GM19023 (cell line): ENCODE measurements at regions not wholly inside any gene's neighbourhood (a gene's known extent, or its start where the extent isn't known, plus 50 kb on each side); places are given as distances from the start of the nearest gene placed in this dataset.

ENCODE experiments used
- ATAC-seq: cut with Tn5 transposase; IDR thresholded peaks from one replicate; pipeline ENCODE4 v1.9.1; 2021; ENCODE audit warnings: mild to moderate bottlenecking, moderate library complexity; ENCODE audit not compliant: unreplicated experiment

DNA sequence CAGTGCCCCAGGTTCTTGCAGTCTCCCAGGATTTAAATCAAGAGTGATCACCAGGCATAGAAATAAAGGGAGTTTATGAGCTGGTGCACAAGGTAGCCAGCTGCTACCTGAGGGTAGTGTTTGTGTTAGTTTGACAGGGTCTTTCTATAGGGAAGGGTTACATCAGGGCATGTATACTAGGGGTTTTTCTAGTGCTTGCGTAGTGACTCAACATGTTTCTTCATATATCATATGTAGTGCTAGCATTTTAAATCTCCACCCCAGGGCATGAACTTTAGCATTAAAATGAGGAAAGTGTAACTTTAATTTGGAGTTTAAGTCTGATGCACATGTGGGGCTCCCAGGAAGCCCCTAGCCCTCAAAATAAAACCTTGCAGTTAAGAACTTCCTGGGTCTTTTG, 86.5 kb upstream of the TNR start:
- no peak for ATAC-seq

DNA sequence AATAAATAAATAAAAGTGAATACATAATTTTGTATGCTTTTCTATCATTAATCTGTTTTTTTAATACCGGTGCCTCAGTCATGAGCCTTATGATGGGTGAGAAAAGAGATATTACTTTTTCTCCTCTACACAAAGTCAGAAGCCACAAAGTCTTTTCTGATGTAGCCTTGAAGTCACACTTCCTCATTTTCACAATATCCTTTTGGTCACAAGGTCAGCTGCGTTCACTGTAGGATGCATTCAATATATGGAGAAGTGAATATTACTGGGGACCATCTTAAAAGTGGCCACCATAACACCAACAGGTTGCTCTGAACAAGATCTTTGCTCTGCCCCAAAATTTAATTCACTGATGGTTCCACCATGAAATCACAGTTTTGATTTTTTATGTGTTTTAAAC, 83.3 kb upstream of the TNR start:
- ATAC-seq, result no peak

DNA sequence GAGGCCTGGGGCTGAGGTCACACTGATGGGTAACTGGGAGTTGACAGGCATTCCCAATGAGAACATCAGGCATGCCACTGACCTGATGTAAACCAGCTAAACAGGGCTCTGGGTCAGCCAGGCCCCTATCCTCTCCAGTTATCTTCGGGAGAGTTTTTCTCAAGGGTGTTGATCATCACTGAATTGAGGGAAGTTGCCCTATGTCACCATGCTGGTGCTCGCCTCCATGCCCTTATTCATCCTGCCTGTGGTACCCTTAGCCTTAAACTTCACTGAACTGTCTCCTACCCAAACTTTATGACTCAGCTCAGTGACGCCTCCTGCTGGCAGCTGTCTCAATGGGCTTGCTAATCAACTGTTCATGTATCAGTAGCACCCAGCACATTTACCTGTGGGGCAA, 80.7 kb upstream of the TNR start:
- ATAC-seq, result no peak

DNA sequence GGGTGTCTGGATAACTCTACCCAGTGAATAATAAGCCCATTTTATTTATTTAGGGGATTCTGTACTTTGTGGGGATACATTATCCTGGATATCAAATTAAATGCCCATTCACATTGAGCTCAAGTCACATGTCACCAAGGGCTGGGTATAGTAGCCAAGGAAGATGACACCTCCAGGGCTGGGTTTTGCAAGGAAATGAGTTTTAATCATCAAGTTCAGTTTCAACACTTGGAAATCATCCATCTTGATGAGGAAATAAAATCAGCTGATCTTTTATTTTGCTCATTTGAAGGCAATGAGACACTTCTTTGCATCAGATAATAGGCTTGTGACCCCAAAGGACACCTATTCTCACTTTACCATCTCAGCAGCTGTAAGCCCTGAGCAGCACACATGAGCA, 80.0 kb upstream of the TNR start:
- ATAC-seq, result no peak

DNA sequence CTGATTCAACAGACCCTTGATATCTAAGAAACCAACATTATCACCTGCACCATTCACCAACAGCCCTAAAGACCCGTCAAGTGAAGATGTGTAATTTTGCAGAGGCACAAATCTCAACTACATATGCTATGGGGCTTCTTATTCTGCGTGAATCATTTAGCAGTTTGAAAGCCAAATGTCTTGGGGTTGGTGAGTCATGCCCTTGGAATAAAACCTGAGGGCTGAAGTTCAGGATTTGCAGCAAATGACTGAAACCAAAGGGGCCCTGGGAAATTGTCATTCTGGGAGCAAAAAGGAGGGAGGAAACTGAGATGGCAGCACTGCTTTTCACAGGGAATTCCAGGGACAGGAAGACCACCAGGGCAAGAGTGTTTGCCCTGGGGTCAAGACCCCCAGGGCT, 79.2 kb upstream of the TNR start:
- no peak for ATAC-seq

DNA sequence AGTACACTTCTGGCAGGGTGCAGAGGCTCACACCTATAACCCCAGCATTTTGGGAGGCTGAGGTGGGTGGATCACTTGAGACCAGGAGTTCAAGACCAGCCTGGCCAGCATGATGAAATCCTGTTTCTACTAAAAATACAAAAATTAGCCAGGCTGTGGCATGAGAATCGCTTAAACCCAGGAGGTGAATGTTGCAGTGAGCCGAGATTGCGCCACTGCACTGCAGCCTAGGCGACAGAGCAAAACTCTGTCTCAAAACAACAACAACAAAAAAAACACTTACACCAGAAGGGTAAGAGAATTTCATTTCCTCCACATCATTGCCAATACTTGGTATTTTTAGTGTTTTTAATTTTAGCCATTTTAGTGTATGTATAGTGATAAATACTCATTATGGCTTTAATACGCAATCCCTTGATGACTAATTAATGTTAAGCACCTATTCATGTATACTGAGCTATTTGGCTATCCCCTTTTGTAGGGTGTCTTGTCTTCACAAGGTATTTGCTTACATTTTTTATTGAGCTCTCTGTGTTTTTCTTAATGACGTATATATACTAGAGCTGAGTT, 77.1 kb upstream of the TNR start:
- ATAC-seq, result no peak

DNA sequence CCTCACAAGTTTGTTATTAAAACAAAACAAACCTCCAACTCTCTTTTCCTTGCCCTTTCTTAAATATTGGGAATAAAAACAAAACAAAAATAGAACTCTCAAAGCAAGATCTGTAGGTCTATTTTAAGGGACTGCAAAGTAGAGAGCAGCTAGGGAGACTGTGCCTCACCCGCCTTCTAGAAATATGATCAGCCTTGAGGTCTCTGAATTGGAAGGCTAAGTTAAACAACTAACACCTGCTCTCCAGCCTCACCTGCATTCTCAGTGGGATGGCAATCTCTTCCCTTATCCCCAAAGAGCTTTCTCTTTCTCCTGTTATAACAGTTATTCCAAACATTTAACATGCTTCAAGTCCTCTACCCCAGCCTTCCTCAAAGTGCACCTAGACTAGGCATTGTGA, 75.5 kb upstream of the TNR start:
- ATAC-seq, result no peak

DNA sequence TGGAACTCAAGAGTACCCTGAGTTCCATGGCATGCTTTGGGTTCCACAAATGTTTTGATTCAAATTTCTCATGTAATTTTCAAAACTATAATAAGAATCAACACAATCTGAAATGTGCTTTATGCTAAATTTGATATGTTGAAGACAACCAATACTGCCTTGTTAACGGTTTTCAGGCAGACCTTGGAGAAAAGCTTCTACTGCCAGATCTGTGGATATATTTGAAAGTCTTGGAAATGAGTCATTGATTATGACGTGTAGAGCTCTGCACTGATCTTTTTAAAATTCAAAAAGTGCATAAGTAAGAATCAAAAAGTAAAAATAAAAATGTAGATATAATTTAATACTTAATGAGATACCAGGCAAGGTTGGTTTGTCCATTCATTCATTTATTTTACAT, 74.0 kb upstream of the TNR start:
- no peak for ATAC-seq

DNA sequence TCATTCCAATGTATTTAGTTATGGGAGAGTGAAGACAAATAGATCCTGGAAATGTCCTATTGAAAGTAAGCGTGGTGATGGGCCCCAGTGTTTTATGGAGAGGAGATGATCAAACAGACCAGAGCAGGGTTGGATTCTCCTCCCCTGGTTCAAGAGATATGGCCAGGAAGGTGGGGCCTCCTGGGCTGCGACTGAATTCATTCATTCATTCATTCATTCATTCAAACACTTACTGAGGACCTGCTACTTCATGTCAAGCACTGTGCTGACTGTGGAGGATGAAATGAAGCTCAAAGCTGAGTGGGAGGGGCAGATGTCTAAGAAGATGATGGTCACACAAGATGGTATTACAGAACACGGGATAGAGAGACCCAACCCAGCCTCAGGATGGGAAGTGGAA, 71.5 kb upstream of the TNR start:
- no peak for ATAC-seq

DNA sequence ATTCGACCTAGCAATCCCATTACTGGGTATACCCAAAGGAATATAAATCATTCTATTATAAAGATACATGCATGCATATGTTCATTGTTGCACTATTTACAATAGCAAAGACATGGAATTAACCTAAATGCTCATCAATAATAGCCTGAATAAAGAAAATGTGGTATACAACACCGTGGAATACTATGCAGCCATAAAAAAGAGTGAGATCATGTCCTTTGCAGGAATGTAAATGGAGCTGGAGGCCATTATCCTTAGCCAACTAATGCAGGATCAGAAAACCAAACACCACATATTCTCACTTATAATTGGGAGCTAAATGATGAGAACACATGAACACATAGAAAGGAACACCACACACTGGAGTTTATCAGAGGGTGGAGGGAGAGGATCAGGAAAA, 69.5 kb upstream of the TNR start:
- no peak for ATAC-seq

DNA sequence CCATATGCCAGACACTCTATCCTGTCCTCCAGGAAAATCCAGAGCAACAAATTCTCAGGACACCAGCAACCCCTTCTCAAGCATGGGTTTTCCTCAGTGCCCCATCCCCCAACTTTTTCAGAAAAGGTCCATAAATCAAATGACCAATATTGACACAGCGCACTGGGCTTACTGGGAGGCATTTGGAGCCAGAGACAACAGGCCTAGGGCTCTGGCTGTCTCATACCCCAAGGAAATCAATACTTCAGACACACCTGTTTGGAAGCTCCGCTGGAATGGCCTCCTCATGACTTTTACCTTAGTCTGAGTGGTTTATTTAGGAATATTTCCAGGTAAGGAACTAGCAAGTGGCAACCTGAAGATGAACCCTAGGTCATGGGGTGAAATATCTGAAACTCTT, 66.9 kb upstream of the TNR start:
- no peak for ATAC-seq

DNA sequence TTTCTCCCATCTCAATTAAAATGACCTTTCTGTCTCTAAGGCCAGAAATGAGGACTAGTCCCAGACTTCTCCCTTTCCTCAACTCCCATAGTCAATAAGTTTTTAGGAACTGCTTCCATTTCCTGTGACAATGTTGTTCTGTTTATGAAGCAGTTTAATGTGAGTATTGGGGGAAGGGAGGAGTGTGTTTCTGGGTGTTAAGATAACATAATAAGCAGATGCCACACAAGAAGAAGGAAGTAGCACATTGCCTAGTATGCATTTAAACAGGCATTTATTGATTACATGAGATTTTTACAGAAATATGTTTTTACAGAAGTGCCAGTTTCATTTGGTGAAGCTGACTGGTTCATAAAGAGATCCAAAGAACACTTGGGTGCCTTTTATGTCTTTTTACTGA, 65.6 kb upstream of the TNR start:
- ATAC-seq, result no peak

DNA sequence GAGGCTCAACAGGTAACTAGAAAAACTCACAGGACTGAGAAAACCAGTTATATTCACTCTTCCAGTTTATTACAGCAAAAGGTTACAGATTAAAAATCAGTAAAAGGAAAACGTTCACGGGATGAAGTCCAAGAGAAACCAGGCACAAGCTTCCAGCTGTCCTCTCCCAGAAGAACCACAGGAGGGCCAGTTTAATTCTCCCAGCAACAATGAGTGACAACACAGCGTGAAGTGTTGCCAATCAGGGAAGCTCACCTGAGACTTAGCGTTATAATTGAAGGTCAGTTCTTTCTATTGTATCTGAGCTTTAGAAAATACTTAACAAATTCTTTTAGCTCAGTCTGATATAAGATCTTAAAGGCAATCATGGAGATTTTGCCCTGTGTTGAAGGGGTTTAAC, 65.2 kb upstream of the TNR start:
- ATAC-seq, result no peak

DNA sequence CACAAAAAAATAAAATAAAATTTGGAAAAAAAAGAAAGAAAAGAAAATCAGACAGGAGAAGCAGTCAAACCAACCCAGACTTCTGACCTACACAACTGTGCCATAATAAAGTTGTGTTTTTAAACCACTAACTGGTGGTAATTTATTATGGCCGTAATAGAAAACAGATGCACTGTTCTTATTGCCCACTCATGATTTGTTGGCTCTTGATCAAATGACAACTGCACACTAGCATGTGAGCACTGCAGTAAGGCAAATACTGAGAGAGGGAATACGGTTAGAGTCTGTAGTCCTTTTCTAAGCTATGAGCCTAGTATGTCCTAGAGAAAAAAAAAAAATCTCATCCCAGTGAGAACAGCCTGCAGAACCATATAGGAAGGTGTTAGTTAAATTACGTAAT, 61.2 kb upstream of the TNR start:
- ATAC-seq, result no peak

DNA sequence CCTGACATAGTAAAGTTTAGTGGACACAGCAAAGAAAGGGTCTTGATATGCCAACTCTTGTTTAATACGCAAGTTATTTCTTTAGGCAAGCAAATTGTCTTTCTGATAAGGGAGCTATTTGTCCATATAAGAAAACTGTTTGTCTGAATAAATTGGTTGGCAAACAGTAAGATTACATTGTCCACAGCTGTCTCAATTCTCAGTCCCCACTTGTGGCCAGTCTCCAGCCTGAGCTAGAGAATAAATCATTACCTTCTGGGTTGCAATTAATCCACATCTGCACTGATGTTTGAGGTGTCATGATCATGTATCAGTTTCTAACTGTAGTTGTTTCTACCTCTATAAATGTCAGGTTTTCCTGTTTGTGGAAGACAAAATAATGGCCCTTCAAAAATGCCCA, 60.0 kb upstream of the TNR start:
- no peak for ATAC-seq

DNA sequence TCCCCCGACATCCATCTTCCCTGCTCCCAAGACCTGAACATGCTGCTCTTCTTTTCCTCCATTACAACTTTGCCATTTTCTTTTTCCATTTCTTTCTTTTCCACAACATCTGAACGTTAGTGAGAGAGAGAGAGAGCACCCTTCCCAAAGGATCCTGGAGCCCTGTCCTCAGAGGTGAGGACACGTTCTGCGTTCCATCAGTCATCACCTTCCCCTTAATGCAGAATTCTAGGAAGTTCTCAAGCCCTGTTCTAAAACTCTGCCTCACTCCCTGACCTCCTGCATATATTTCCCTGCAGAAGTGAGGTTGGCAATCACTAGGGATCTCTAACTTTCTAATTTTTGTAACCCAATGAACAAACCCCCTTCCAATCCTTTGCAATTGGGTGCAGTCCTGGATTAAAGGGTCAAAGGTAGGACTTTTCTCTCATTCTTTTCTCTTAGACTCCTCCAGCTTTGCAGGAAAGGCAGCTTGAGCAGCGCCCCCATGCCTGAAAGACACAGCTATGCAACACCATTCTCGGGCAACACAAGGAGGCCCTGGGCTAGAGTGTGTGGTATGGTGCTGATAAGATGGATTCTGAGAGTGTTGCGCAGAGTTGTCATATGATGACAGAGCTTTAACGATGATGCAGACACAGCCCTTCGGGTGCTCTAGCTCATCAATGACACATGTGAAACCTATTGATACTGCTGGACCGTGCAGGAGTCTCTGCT, 59.2 kb upstream of the TNR start:
- ATAC-seq, result no peak

DNA sequence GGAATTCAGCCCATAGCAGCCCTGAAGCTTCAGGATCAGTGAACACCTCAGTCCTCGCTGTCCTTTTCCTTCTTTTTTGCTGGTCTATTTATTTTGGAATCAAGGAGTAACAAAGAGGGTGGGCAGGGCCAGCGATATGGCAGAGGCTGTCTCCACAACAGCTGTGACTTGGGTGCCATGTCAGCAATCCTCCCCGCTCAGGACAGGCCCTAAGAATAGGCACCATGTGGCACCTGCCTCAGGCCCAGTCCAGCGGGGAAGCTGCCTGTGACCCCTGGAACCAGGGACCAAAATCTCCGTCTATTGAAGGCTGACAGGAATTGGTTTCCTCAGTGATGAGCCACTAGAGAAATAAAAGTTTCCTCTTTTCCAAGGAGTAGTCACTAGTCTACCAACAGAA, 58.6 kb upstream of the TNR start:
- no peak for ATAC-seq

DNA sequence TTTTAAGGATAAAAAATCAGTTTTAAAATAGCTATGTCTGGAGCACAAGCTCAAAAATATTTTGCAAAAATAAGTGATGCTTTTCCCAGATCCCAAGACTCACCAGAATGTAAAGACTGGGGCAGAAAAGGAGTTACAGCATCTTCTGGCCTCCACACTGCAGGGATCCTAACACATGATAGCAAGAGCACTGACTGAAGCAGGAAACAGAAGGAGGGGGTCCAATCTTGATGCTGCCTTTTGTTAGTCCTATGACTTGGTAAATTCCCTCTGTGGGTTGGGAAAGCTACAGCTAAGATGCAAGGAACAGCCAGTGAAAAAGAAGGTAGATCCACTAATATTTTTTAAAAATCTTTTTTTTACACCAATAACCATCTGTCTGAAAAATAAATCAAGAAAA, 54.2 kb upstream of the TNR start:
- no peak for ATAC-seq

DNA sequence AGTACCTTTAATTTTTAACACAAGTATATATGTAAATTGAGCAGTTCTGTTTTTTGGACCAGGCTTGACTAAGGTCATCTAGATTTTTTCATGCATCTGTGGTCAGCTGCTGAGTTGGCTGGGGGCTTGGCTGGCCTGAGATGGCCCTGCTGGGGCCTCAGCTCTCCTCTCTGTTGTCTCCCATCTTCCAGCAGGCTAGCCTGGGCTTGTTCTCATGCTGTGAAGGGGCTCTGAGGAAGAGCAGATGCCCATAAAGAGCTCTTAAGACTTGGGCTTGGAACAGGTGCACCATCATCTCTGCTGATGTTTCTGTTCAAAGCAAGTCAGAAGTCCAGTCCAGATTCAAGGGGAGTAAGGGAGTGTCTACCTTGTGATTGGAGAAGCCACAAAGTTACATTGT, 51.2 kb upstream of the TNR start:
- ATAC-seq, result no peak

DNA sequence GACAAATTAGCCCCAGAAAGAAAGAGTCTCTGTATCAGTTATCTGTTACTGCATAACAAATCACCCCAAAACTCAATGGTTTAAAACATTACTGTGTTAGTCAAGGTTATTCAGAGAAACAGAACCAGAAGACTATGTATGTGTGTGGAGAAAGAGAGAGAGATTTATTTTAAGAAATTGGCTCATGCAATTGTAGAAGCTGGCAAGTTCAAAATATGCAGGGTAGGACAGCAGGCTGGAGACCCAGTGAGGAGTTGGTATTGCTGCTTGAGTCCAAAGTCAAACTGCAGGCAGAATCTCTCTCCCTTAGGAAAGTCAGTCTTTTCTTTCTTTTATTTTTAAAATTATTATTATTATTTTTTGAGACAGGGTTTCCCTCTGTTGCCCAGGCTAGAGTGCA, 50.2 kb upstream of the TNR start:
- no peak for ATAC-seq
